ENCODE measurements at regions not wholly inside any gene's neighbourhood (a gene's known extent, or its start where the extent isn't known, plus 50 kb on each side); places are given as distances from the start of the nearest gene placed in this dataset.

GRCh38 chr5:106545325-106545724 is 1125.4 kb downstream of the EFNA5 start:
- WGBS, 2 experiments (ENCODE audit: insufficient coverage in 1 of 2, insufficient read length in 1 of 2), result 82 to 95% methylated on average over 2 of the region's 2 CpGs

GRCh38 chr5:106543330-106543729 is 1127.4 kb downstream of the EFNA5 start:
- no peaks in the 10 kb centered on the region for H3K36me3 ChIP-seq (ENCODE audit: control insufficient read depth, insufficient read depth, low read length)
- Mint-ChIP-seq H3K27me3 (ENCODE audit: insufficient read depth) (no peaks in the 10 kb centered on the region), H3K36me3 (ENCODE audit: low read depth) (no peaks in the 10 kb centered on the region), H3K9me3 (peaks cover 22% of the 10 kb centered on the region), H3K4me3 (no peak overlapping the region), H3K4me1 (no peaks in the 10 kb centered on the region), H3K27ac (no peak overlapping the region)
- no peak overlapping the region for H3K9ac ChIP-seq (ENCODE audit: extremely low read depth, low read length, poor library complexity, severe bottlenecking)
- no peak overlapping the region for H3K4me3 ChIP-seq (ENCODE audit: low read length)
- H3K27me3 ChIP-seq (ENCODE audit: control insufficient read depth, insufficient read depth, low read length, poor library complexity, severe bottlenecking), result no peaks in the 10 kb centered on the region
- peaks cover 8% of the 10 kb centered on the region for H3K9me3 ChIP-seq (ENCODE audit: control insufficient read depth, low read length)
- H3K27ac ChIP-seq (ENCODE audit: low read depth, low read length), result no peak overlapping the region
- no peaks in the 10 kb centered on the region for H3K4me1 ChIP-seq (ENCODE audit: control insufficient read depth, insufficient read depth, low read length)
- DNase-seq, result no peak
- WGBS, 2 experiments (ENCODE audit: insufficient coverage in 1 of 2, insufficient read length in 1 of 2), result 96% methylated on average over 1 of the region's 1 CpG; no CpG with 5 or more reads in 1 of the 2 experiments
- no peak for TF ChIP-seq CTCF (conservative IDR thresholded peaks at IDR 0.05)

More at GRCh38 chr5:106545325-106545724, 1125.4 kb downstream of the EFNA5 start:
- no peaks in the 10 kb centered on the region for H3K4me1 Mint-ChIP-seq
- peaks cover 8% of the 10 kb centered on the region for H3K9me3 ChIP-seq (ENCODE audit: control insufficient read depth, low read length)
- no peaks in the 10 kb centered on the region for H3K27me3 Mint-ChIP-seq (ENCODE audit: insufficient read depth)
- no peaks in the 10 kb centered on the region for H3K27me3 ChIP-seq (ENCODE audit: control insufficient read depth, insufficient read depth, low read length, poor library complexity, severe bottlenecking)
- H3K36me3 Mint-ChIP-seq (ENCODE audit: low read depth), result no peaks in the 10 kb centered on the region
- H3K9ac ChIP-seq (ENCODE audit: extremely low read depth, low read length, poor library complexity, severe bottlenecking), result no peak overlapping the region
- H3K4me1 ChIP-seq (ENCODE audit: control insufficient read depth, insufficient read depth, low read length), result no peaks in the 10 kb centered on the region
- H3K27ac Mint-ChIP-seq, result no peak overlapping the region
- peaks cover 21% of the 10 kb centered on the region for H3K9me3 Mint-ChIP-seq
- H3K27ac ChIP-seq (ENCODE audit: low read depth, low read length), result no peak overlapping the region
- H3K36me3 ChIP-seq (ENCODE audit: control insufficient read depth, insufficient read depth, low read length), result no peaks in the 10 kb centered on the region
- TF ChIP-seq CTCF (conservative IDR thresholded peaks at IDR 0.05), result no peak
- H3K4me3 ChIP-seq (ENCODE audit: low read length), result no peak overlapping the region
- no peak overlapping the region for H3K4me3 Mint-ChIP-seq
- no peak for DNase-seq

GRCh38 chr5:106530150-106530549 is 1140.6 kb downstream of the EFNA5 start:
- H3K9me3 Mint-ChIP-seq, result no peaks in the 10 kb centered on the region
- Histone ChIP-seq H3K9me3 (ENCODE audit: control insufficient read depth, low read length) (no peaks in the 10 kb centered on the region), H3K27ac (ENCODE audit: low read depth, low read length) (no peak overlapping the region), H3K27me3 (ENCODE audit: control insufficient read depth, insufficient read depth, low read length, poor library complexity, severe bottlenecking) (no peaks in the 10 kb centered on the region), H3K4me3 (ENCODE audit: low read length) (no peak overlapping the region), H3K9ac (ENCODE audit: extremely low read depth, low read length, poor library complexity, severe bottlenecking) (no peak overlapping the region), H3K4me1 (ENCODE audit: control insufficient read depth, insufficient read depth, low read length) (no peaks in the 10 kb centered on the region), H3K36me3 (ENCODE audit: control insufficient read depth, insufficient read depth, low read length) (no peaks in the 10 kb centered on the region)
- TF ChIP-seq CTCF (conservative IDR thresholded peaks at IDR 0.05), result no peak
- H3K4me1 Mint-ChIP-seq, result no peaks in the 10 kb centered on the region
- no peaks in the 10 kb centered on the region for H3K27me3 Mint-ChIP-seq (ENCODE audit: insufficient read depth)
- H3K36me3 Mint-ChIP-seq (ENCODE audit: low read depth), result no peaks in the 10 kb centered on the region
- H3K4me3 Mint-ChIP-seq, result no peak overlapping the region
- no peak overlapping the region for H3K27ac Mint-ChIP-seq
- DNase-seq, result no peak

Data from endodermal cell (in vitro differentiated cells).